ENCODE measurements at regions not wholly inside any gene's neighbourhood (a gene's known extent, or its start where the extent isn't known, plus 50 kb on each side); places are given as distances from the start of the nearest gene placed in this dataset.
"Not testable (repeated sequence)": the region's sequence is repeated elsewhere in the genome, so short reads cannot be mapped to it uniquely, and the experiment has no call there.

GRCh38 chr13:54383604-54384003, 1355.0 kb downstream of the OLFM4 start:
- Histone ChIP-seq H3K4me1 (ENCODE audit: control insufficient read depth, insufficient read depth, low read length) (no peaks in the 10 kb centered on the region; the same call in 1 of the 2 replicates), H3K9me3 (ENCODE audit: control insufficient read depth, insufficient read depth, low read length) (no peaks in the 10 kb centered on the region), H3K36me3 (ENCODE audit: control insufficient read depth, insufficient read depth, low read length) (no peaks in the 10 kb centered on the region), H3K4me3 (ENCODE audit: low read length) (no peak overlapping the region), H3K27me3 (ENCODE audit: control insufficient read depth, insufficient read depth, low read length) (peaks cover 9% of the 10 kb centered on the region; the same call in 1 of the 2 replicates), H3K27ac (ENCODE audit: low read length) (no peak overlapping the region)
- no CpG with 5 or more reads among the region's 2 CpGs for WGBS (ENCODE audit: insufficient coverage, insufficient read length)
- DNase-seq (ENCODE audit: low read depth, low spot score), result no peak

DNA sequence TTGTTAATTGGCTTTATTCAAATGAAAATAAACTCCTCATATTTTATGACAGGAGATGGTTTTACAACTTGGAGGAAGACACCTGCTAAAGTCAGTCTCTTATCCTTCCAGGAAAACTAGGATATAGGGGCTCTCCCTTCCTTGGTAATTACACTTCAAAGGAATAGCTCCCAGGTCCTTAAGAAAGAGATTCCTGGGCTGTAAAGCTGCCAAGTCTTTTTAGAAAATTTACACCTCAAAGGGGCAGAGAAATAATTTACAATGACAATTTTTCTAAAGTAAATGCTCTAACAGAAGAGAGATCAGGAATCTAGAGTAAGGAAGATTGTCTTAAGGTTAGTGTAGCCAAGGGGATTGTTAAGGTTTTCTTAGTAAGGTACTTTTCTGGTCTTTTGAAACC, 1359.0 kb downstream of the OLFM4 start:
- Histone ChIP-seq H3K4me1 (ENCODE audit: control insufficient read depth, insufficient read depth, low read length) (no peaks in the 10 kb centered on the region; the same call in 1 of the 2 replicates), H3K9me3 (ENCODE audit: control insufficient read depth, insufficient read depth, low read length) (no peaks in the 10 kb centered on the region), H3K4me3 (ENCODE audit: low read length) (no peak overlapping the region), H3K27ac (ENCODE audit: low read length) (no peak overlapping the region), H3K36me3 (ENCODE audit: control insufficient read depth, insufficient read depth, low read length) (no peaks in the 10 kb centered on the region), H3K27me3 (ENCODE audit: control insufficient read depth, insufficient read depth, low read length) (peaks cover 12% of the 10 kb centered on the region; the same call in 1 of the 2 replicates)
- no peak for DNase-seq (ENCODE audit: low read depth, low spot score)

- Histone ChIP-seq H3K4me1 (ENCODE audit: control insufficient read depth, insufficient read depth, low read length) (no peaks in the 10 kb centered on the region; the same call in 1 of the 2 replicates), H3K9me3 (ENCODE audit: control insufficient read depth, insufficient read depth, low read length) (no peaks in the 10 kb centered on the region), H3K4me3 (ENCODE audit: low read length) (no peak overlapping the region), H3K27me3 (ENCODE audit: control insufficient read depth, insufficient read depth, low read length) (peaks cover 12% of the 10 kb centered on the region; the same call in 1 of the 2 replicates), H3K27ac (ENCODE audit: low read length) (no peak overlapping the region), H3K36me3 (ENCODE audit: control insufficient read depth, insufficient read depth, low read length) (no peaks in the 10 kb centered on the region)
- DNase-seq (ENCODE audit: low read depth, low spot score), result no peak
- no CpG with 5 or more reads among the region's 2 CpGs for WGBS (ENCODE audit: insufficient coverage, insufficient read length)
Observed at GRCh38 chr13:54390841-54391240, 1362.2 kb downstream of the OLFM4 start.

DNA sequence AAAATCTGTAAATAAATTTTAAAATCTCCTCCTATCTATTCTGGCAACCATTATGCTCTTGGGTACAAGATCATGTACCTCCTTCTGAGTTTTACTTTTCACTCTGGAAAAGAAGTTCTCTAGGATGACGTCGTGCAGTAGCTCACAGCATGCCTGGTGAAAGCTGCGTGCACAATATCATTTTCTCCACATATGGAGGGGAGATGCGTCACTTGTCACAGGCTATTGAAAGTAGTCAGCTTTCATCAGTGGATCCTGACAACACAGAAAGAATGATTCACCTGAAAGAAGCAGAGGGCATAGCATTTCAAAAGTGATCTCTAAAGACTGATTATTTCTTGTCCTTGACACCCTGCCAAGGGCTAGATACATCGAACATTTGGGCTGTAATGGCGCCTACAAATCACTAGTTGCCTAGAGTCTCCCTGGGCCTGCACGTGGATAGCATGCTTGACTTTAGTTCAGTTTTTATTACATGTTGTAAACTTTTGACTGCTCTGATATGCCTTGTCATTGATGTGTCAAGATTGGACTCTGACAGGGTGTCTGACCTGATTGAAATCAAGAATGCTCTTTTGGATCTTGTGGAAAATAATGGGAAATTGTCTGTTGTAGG, 1365.6 kb downstream of the OLFM4 start:
- DNase-seq (ENCODE audit: low read depth, low spot score), result no peak
- Histone ChIP-seq H3K4me1 (ENCODE audit: control insufficient read depth, insufficient read depth, low read length) (no peaks in the 10 kb centered on the region; the same call in 1 of the 2 replicates), H3K9me3 (ENCODE audit: control insufficient read depth, insufficient read depth, low read length) (no peaks in the 10 kb centered on the region), H3K36me3 (ENCODE audit: control insufficient read depth, insufficient read depth, low read length) (no peaks in the 10 kb centered on the region), H3K27me3 (ENCODE audit: control insufficient read depth, insufficient read depth, low read length) (peaks cover 1% of the 10 kb centered on the region; the same call in 1 of the 2 replicates), H3K4me3 (ENCODE audit: low read length) (no peak overlapping the region), H3K27ac (ENCODE audit: low read length) (no peak overlapping the region)
- no CpG with 5 or more reads among the region's 7 CpGs for WGBS (ENCODE audit: insufficient coverage, insufficient read length)

- Histone ChIP-seq H3K4me3 (ENCODE audit: low read length) (no peak overlapping the region), H3K36me3 (ENCODE audit: control insufficient read depth, insufficient read depth, low read length) (no peaks in the 10 kb centered on the region), H3K27me3 (ENCODE audit: control insufficient read depth, insufficient read depth, low read length) (peaks cover 1% of the 10 kb centered on the region; the same call in 1 of the 2 replicates), H3K9me3 (ENCODE audit: control insufficient read depth, insufficient read depth, low read length) (no peaks in the 10 kb centered on the region), H3K27ac (ENCODE audit: low read length) (no peak overlapping the region), H3K4me1 (ENCODE audit: control insufficient read depth, insufficient read depth, low read length) (no peaks in the 10 kb centered on the region; the same call in 1 of the 2 replicates)
- no CpG with 5 or more reads among the region's 6 CpGs for WGBS (ENCODE audit: insufficient coverage, insufficient read length)
- DNase-seq (ENCODE audit: low read depth, low spot score), result no peak
Observed at GRCh38 chr13:54394908-54395307, 1366.3 kb downstream of the OLFM4 start.

GRCh38 chr13:54402495-54402894, 1373.9 kb downstream of the OLFM4 start:
- no CpG with 5 or more reads among the region's 1 CpG for WGBS (ENCODE audit: insufficient coverage, insufficient read length)
- Histone ChIP-seq H3K4me3 (ENCODE audit: low read length) (no peak overlapping the region), H3K27ac (ENCODE audit: low read length) (no peak overlapping the region), H3K4me1 (ENCODE audit: control insufficient read depth, insufficient read depth, low read length) (no peaks in the 10 kb centered on the region), H3K27me3 (ENCODE audit: control insufficient read depth, insufficient read depth, low read length) (no peaks in the 10 kb centered on the region), H3K9me3 (ENCODE audit: control insufficient read depth, insufficient read depth, low read length) (no peaks in the 10 kb centered on the region), H3K36me3 (ENCODE audit: control insufficient read depth, insufficient read depth, low read length) (no peaks in the 10 kb centered on the region)
- no peak for DNase-seq (ENCODE audit: low read depth, low spot score)

GRCh38 chr13:54415753-54416366, 1387.2 kb downstream of the OLFM4 start:
- WGBS (ENCODE audit: insufficient coverage, insufficient read length), result no CpG with 5 or more reads among the region's 6 CpGs
- H3K4me1 ChIP-seq (ENCODE audit: control insufficient read depth, insufficient read depth, low read length), result peaks cover 8% of the 10 kb centered on the region
- no peaks in the 10 kb centered on the region for H3K9me3 ChIP-seq (ENCODE audit: control insufficient read depth, insufficient read depth, low read length)
- DNase-seq (ENCODE audit: low read depth, low spot score), result no peak
- no peaks in the 10 kb centered on the region for H3K27me3 ChIP-seq (ENCODE audit: control insufficient read depth, insufficient read depth, low read length)
- H3K4me3 ChIP-seq (ENCODE audit: low read length), result no peak overlapping the region
- no peak overlapping the region for H3K27ac ChIP-seq (ENCODE audit: low read length)
- no peaks in the 10 kb centered on the region for H3K36me3 ChIP-seq (ENCODE audit: control insufficient read depth, insufficient read depth, low read length)

GRCh38 chr13:54422946-54423345, 1394.3 kb downstream of the OLFM4 start:
- H3K4me3 ChIP-seq (ENCODE audit: low read length); H3K36me3 ChIP-seq (ENCODE audit: control insufficient read depth, insufficient read depth, low read length); DNase-seq (ENCODE audit: low read depth, low spot score); H3K27ac ChIP-seq (ENCODE audit: low read length); H3K4me1 ChIP-seq (ENCODE audit: control insufficient read depth, insufficient read depth, low read length); H3K27me3 ChIP-seq (ENCODE audit: control insufficient read depth, insufficient read depth, low read length); H3K9me3 ChIP-seq (ENCODE audit: control insufficient read depth, insufficient read depth, low read length): not testable (repeated sequence)
- no CpG with 5 or more reads among the region's 15 CpGs for WGBS (ENCODE audit: insufficient coverage, insufficient read length)

GRCh38 chr13:54424344-54424743, 1395.7 kb downstream of the OLFM4 start:
- Histone ChIP-seq H3K27me3 (ENCODE audit: control insufficient read depth, insufficient read depth, low read length) (no peaks in the 10 kb centered on the region), H3K4me3 (ENCODE audit: low read length) (no peak overlapping the region), H3K9me3 (ENCODE audit: control insufficient read depth, insufficient read depth, low read length) (no peaks in the 10 kb centered on the region), H3K36me3 (ENCODE audit: control insufficient read depth, insufficient read depth, low read length) (no peaks in the 10 kb centered on the region), H3K4me1 (ENCODE audit: control insufficient read depth, insufficient read depth, low read length) (no peaks in the 10 kb centered on the region), H3K27ac (ENCODE audit: low read length) (no peak overlapping the region)
- no CpG with 5 or more reads among the region's 2 CpGs for WGBS (ENCODE audit: insufficient coverage, insufficient read length)
- no peak for DNase-seq (ENCODE audit: low read depth, low spot score)

DNA sequence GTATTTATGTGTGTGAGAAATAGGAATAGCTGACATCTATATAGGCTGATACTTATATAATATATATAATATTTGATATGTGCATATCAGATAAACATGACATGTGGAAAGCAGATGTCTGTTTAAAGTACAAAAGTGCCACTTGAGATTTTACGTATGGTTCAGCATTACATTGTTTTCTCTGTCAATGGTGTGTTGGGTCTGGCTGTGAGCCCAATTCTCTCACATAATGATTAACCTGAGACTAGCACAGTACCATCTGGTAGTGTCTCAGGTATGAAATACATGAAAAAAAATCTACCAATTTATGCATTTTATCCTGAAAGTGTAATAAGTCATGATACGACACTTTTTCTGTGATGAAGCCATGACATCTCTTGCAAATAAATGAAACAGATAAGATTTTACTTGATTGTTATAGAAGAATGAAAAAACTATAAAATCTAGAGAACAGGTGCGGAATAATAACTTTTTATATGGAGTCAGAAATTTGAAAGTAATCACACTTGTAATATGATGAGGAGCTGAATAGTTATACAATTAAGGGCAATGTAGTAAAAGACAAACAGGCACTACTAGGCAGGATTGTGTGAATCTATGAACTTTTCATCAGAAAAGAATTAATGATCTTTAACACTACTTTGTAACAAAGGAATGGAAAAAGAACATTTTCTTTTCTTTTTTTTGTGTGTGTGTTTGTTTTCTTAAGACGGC, 1405.0 kb downstream of the OLFM4 start:
- no peak for DNase-seq (ENCODE audit: low read depth, low spot score)
- no CpG with 5 or more reads among the region's 4 CpGs for WGBS (ENCODE audit: insufficient coverage, insufficient read length)
- Histone ChIP-seq H3K4me1 (ENCODE audit: control insufficient read depth, insufficient read depth, low read length) (no peaks in the 10 kb centered on the region), H3K36me3 (ENCODE audit: control insufficient read depth, insufficient read depth, low read length) (no peaks in the 10 kb centered on the region), H3K27me3 (ENCODE audit: control insufficient read depth, insufficient read depth, low read length) (no peaks in the 10 kb centered on the region), H3K4me3 (ENCODE audit: low read length) (no peak overlapping the region), H3K27ac (ENCODE audit: low read length) (no peak overlapping the region), H3K9me3 (ENCODE audit: control insufficient read depth, insufficient read depth, low read length) (no peaks in the 10 kb centered on the region)
